ENCODE measurements at regions not wholly inside any gene's neighbourhood (a gene's known extent, or its start where the extent isn't known, plus 50 kb on each side); places are given as distances from the start of the nearest gene placed in this dataset.

GRCh38 chr17:54623746-54624145 lies 276.9 kb upstream of the TOM1L1 start:
- TF ChIP-seq CEBPB (IDR thresholded peaks at IDR 0.05) = no peak
- no peak for TF ChIP-seq NFIC (IDR thresholded peaks at IDR 0.05)
- TF ChIP-seq TEAD4 (IDR thresholded peaks at IDR 0.05) = no peak
- TF ChIP-seq YY1 (IDR thresholded peaks at IDR 0.05; ENCODE audit: low read depth) = no peak
- no peak for TF ChIP-seq EP300 (IDR thresholded peaks at IDR 0.05; ENCODE audit: borderline replicate concordance)
- no peak for TF ChIP-seq REST (IDR thresholded peaks at IDR 0.05; ENCODE audit: low read depth)
- TF ChIP-seq ZBTB7A (IDR thresholded peaks at IDR 0.05; ENCODE audit: low read depth) = no peak
- no peak for TF ChIP-seq TCF12 (IDR thresholded peaks at IDR 0.05; ENCODE audit: low read depth)
- no peak for TF ChIP-seq RAD21 (IDR thresholded peaks at IDR 0.05; ENCODE audit: low read depth)
- TF ChIP-seq FOXM1 (IDR thresholded peaks at IDR 0.05; ENCODE audit: borderline replicate concordance, low read depth) = no peak

GRCh38 chr17:54626146-54626703 lies 274.4 kb upstream of the TOM1L1 start:
- TF ChIP-seq CEBPB (IDR thresholded peaks at IDR 0.05) (no peak), REST (IDR thresholded peaks at IDR 0.05; ENCODE audit: low read depth) (no peak), EP300 (IDR thresholded peaks at IDR 0.05; ENCODE audit: borderline replicate concordance) (no peak), TAF1 (IDR thresholded peaks at IDR 0.05; ENCODE audit: low read depth) (no peak), EGR1 (IDR thresholded peaks at IDR 0.05) (no peak), USF1 (IDR thresholded peaks at IDR 0.05) (no peak), TCF12 (IDR thresholded peaks at IDR 0.05; ENCODE audit: low read depth) (no peak), RAD21 (IDR thresholded peaks at IDR 0.05; ENCODE audit: low read depth) (no peak), NFIC (IDR thresholded peaks at IDR 0.05) (no peak), YY1 (IDR thresholded peaks at IDR 0.05; ENCODE audit: low read depth) (no peak), FOXM1 (IDR thresholded peaks at IDR 0.05; ENCODE audit: borderline replicate concordance, low read depth) (no peak)

- TF ChIP-seq ZBTB7A (IDR thresholded peaks at IDR 0.05; ENCODE audit: low read depth) (no peak), RAD21 (IDR thresholded peaks at IDR 0.05; ENCODE audit: low read depth) (no peak), EGR1 (IDR thresholded peaks at IDR 0.05) (no peak), FOXM1 (IDR thresholded peaks at IDR 0.05; ENCODE audit: borderline replicate concordance, low read depth) (no peak), TAF1 (IDR thresholded peaks at IDR 0.05; ENCODE audit: low read depth) (no peak), NFIC (IDR thresholded peaks at IDR 0.05) (no peak), YY1 (IDR thresholded peaks at IDR 0.05; ENCODE audit: low read depth) (no peak), EP300 (IDR thresholded peaks at IDR 0.05; ENCODE audit: borderline replicate concordance) (no peak), MAX (IDR thresholded peaks at IDR 0.05) (no peak)
Measured at GRCh38 chr17:54662978-54663876, 237.4 kb upstream of the TOM1L1 start.

- TF ChIP-seq YY1 (IDR thresholded peaks at IDR 0.05; ENCODE audit: low read depth) (no peak), RAD21 (IDR thresholded peaks at IDR 0.05; ENCODE audit: low read depth) (no peak), ZBTB7A (IDR thresholded peaks at IDR 0.05; ENCODE audit: low read depth) (no peak), FOXM1 (IDR thresholded peaks at IDR 0.05; ENCODE audit: borderline replicate concordance, low read depth) (no peak), REST (IDR thresholded peaks at IDR 0.05; ENCODE audit: low read depth) (no peak), EP300 (IDR thresholded peaks at IDR 0.05; ENCODE audit: borderline replicate concordance) (no peak), EGR1 (IDR thresholded peaks at IDR 0.05) (no peak), NFIC (IDR thresholded peaks at IDR 0.05) (no peak), MAX (IDR thresholded peaks at IDR 0.05) (no peak), USF1 (IDR thresholded peaks at IDR 0.05) (no peak)
Measured at GRCh38 chr17:54666559-54666958, 234.1 kb upstream of the TOM1L1 start.

Data from Ishikawa (cell line).